Tibial artery (tissue), 4 donors: ENCODE measurements at regions not wholly inside any gene's neighbourhood (a gene's known extent, or its start where the extent isn't known, plus 50 kb on each side); places are given as distances from the start of the nearest gene placed in this dataset.
"Not testable (repeated sequence)": the region's sequence is repeated elsewhere in the genome, so short reads cannot be mapped to it uniquely, and the experiment has no call there.

ENCODE experiments used
- DNase-seq, 2 donors: peaks; one replicate each; pipeline ENCODE4 v3.0.0-alpha.2; 2019
- H3K27ac ChIP-seq, 2 donors: fragments of 200-600 bp; sonication (generic) in 1 of 2; 1 replicate in 1 of 2; 2 replicates in 1 of 2; pipeline ENCODE4 v1.5.1; 2018 to 2019; ENCODE audit warnings: mild to moderate bottlenecking in 1 of 2
- H3K27me3 ChIP-seq, 2 donors: fragments of 200-600 bp; sonication (generic) in 1 of 2; one replicate each; pipeline versions ENCODE4 v1.5.1 to v1.6.0; 2016 to 2019
- H3K36me3 ChIP-seq, 3 donors: fragments of 200-600 bp; sonication (generic) in 2 of 3; one replicate each; pipeline ENCODE4 v1.5.1; 2016 to 2019; ENCODE audit warnings: mild to moderate bottlenecking in 2 of 3
- H3K4me1 ChIP-seq, 4 donors: fragments of 200-600 bp; sonication (generic) in 2 of 4; 1 replicate in 3 of 4; 2 replicates in 1 of 4; pipeline ENCODE4 v1.5.1; 2016 to 2019
- H3K4me3 ChIP-seq, 2 donors: fragments of 200-600 bp; sonication (generic) in 1 of 2; 1 replicate in 1 of 2; 2 replicates in 1 of 2; pipeline ENCODE4 v1.5.1; 2018 to 2019; ENCODE audit warnings: mild to moderate bottlenecking in 2 of 2
- H3K9me3 ChIP-seq, 3 donors: fragments of 200-600 bp; sonication (generic) in 1 of 3; one replicate each; pipeline ENCODE4 v1.5.1; 2016 to 2019
- intact Hi-C: fragments of 100-400 bp; cut with DNase I; formaldehyde crosslinking; loops from one replicate; pipeline ENCODE4 v1.15.0; 2023; ENCODE audit warnings: low total_unique reads
- TF ChIP-seq, protein P1 (sequence below), 2 experiments: fragments of 200-600 bp in 1 of 2; fragments of 450-650 bp in 1 of 2; IDR thresholded peaks; one replicate each; pipeline ENCODE4 v1.5.1; 2017 to 2019; ENCODE audit warnings: antibody characterized with exemption in 2 of 2, mild to moderate bottlenecking in 1 of 2, moderate library complexity in 1 of 2

DNA sequence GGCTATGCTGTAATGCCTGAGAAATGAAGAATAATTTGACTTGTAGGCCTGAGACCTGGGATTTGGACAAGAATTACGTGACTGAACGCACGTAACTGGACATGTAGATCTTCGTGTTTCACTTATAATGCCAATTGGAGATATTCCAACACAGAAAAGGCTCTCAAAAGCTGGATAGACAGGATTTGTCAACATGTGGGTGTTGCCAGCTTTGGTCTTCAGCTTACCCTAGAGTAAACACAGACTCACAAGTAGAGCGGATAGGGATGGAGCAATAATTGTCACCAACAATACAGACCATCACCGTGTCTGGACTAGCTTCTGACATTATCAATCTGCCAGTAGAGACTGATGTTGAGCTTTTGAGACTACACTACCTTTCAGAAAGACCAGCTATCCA is 1511.0 kb upstream of the ADGRL3 start:
- Histone ChIP-seq H3K9me3 (no peaks in the 10 kb centered on the region), H3K27me3 (no peaks in the 10 kb centered on the region), H3K4me3 (no peak overlapping the region), H3K36me3 (no peaks in the 10 kb centered on the region), H3K4me1 (no peaks in the 10 kb centered on the region), H3K27ac (no peak overlapping the region)
- TF ChIP-seq, protein P1, sequence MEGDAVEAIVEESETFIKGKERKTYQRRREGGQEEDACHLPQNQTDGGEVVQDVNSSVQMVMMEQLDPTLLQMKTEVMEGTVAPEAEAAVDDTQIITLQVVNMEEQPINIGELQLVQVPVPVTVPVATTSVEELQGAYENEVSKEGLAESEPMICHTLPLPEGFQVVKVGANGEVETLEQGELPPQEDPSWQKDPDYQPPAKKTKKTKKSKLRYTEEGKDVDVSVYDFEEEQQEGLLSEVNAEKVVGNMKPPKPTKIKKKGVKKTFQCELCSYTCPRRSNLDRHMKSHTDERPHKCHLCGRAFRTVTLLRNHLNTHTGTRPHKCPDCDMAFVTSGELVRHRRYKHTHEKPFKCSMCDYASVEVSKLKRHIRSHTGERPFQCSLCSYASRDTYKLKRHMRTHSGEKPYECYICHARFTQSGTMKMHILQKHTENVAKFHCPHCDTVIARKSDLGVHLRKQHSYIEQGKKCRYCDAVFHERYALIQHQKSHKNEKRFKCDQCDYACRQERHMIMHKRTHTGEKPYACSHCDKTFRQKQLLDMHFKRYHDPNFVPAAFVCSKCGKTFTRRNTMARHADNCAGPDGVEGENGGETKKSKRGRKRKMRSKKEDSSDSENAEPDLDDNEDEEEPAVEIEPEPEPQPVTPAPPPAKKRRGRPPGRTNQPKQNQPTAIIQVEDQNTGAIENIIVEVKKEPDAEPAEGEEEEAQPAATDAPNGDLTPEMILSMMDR (IDR thresholded peaks at IDR 0.05) = no peak
- intact Hi-C loops = no loop called here
- no peak for DNase-seq

DNA sequence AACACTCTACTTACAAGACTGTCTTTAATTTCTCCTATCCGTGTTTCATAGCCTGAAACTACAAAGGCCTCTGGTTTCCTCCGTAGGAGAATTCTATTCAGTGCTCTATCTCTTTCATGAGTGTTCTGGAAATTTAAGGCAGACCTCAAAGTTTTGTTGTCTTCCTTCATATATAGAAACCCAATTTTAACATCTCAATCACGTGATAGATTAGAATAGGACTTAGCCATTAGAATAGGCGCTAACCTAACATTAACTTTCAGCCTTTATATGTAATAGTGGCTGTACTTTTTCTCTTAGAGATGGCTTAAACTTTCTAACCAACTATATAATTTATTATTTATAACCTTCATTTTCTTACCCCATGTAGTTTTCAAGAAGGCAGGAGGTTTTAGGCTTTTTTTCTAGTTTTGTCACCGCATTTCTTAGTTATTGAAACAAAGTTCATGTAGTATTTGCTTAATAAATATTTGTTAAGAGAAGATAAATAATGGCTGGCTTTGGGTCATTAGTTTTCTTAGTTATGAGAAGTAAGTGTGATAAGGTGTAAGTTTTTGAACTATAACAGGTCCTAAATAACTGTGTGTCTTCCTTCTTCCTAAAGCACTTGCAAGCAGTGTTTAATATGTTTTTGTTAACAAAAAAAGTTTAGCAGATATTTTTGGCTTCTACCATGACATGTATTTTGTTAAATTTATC is 1504.6 kb upstream of the ADGRL3 start:
- Histone ChIP-seq H3K9me3 (no peaks in the 10 kb centered on the region), H3K36me3 (no peaks in the 10 kb centered on the region), H3K27me3 (no peaks in the 10 kb centered on the region), H3K4me3 (no peak overlapping the region), H3K4me1 (no peaks in the 10 kb centered on the region), H3K27ac (no peak overlapping the region)
- intact Hi-C loops = no loop called here
- no peak for DNase-seq
- TF ChIP-seq, protein P1 (IDR thresholded peaks at IDR 0.05) = no peak

GRCh38 chr4:59698041-59698440 is 1502.1 kb upstream of the ADGRL3 start:
- no peaks in the 10 kb centered on the region for H3K36me3 ChIP-seq
- H3K4me1 ChIP-seq = no peaks in the 10 kb centered on the region
- H3K27ac ChIP-seq = no peak overlapping the region
- DNase-seq = no peak
- H3K9me3 ChIP-seq = no peaks in the 10 kb centered on the region
- no peaks in the 10 kb centered on the region for H3K27me3 ChIP-seq
- TF ChIP-seq, protein P1 (IDR thresholded peaks at IDR 0.05) = no peak
- intact Hi-C loops = no loop called here
- no peak overlapping the region for H3K4me3 ChIP-seq

DNA sequence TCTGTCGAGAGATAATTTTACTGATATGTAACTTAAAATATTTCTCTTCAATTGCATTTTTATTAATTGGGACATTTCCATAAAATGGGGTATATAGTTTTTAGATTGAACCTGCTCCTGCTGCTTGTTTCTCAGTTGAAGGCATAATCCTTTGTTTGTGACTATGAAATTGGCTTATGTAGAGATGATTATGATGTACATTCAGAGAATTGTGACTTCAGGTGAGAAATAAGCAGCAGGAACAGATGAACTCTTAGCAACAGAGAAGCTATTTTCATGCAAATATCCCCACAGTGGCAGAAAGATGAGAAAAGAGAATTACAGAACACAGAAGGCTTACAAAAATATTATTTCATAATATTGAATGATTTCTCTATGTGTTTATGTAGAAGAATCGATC is 1499.5 kb upstream of the ADGRL3 start:
- Histone ChIP-seq H3K4me1 (no peaks in the 10 kb centered on the region), H3K36me3 (no peaks in the 10 kb centered on the region), H3K9me3 (no peaks in the 10 kb centered on the region), H3K27me3 (no peaks in the 10 kb centered on the region), H3K27ac (no peak overlapping the region), H3K4me3 (no peak overlapping the region)
- no peak for DNase-seq
- intact Hi-C loops = no loop called here
- TF ChIP-seq, protein P1 (IDR thresholded peaks at IDR 0.05) = no peak

DNA sequence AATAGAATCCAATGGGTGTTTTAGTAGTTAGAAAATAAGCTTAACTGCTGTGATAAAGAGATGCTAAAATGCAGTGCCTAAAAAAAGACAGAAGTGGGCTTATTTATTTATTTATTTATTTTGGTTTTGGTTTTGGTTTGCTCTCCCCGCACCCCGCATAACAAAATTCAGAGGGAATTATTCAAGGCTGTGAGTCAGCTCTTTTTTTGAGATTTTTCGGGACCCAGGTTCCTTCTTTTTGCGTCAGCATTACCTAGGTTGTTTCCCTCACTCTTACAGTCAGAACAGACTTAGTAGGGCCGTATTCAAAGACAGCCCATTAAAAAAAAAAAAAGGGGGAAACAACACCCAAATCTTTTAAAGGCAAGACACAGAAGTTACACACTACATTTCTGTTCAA is 1495.5 kb upstream of the ADGRL3 start:
- DNase-seq = no peak
- intact Hi-C loops = no loop called here
- no peaks in the 10 kb centered on the region for H3K4me1 ChIP-seq
- TF ChIP-seq, protein P1 (IDR thresholded peaks at IDR 0.05) = no peak
- no peaks in the 10 kb centered on the region for H3K27me3 ChIP-seq
- H3K27ac ChIP-seq = no peak overlapping the region
- H3K4me3 ChIP-seq = no peak overlapping the region
- H3K9me3 ChIP-seq = no peaks in the 10 kb centered on the region
- H3K36me3 ChIP-seq = no peaks in the 10 kb centered on the region

DNA sequence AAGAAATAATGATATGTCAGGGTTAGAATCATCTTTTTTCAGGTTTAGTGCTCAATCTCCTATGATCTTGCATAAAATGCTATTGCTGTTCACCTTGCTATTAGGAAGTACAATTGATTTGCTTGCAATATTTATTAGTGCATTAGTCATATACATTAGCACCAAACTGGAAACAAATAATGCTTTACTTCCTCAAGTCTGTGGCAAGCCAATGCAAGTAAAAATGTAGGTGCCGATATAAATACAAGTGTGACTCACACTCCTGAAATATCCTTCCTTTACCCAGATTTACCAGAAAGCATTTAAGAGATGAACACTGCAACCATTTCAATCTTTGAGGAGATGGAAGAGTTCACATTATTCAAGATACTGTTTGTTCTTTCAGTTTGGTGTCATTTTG is 1487.7 kb upstream of the ADGRL3 start:
- H3K4me1 ChIP-seq = no peaks in the 10 kb centered on the region
- DNase-seq = no peak

DNA sequence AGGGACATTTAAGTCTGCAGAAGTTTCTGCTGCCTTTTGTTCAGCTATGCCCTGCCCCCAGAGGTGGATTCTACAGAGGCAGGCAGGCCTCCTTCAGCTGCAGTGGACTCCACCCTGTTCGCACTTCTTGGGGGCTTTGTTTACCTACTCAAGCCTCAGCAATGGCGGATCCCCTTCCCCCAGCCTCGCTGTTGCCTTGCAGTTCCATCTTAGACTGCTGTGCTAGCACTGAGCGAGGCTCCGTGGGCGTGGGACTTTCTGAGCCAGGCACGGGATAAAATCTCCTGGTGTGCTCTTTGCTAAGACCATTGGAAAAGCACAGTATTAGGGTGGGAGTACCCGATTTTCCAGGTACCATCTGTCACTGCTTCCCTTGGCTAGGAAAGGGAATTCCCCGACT is 1475.8 kb upstream of the ADGRL3 start:
- H3K9me3 ChIP-seq, H3K27ac ChIP-seq, H3K4me3 ChIP-seq, H3K27me3 ChIP-seq, DNase-seq, H3K4me1 ChIP-seq, H3K36me3 ChIP-seq, intact Hi-C loops: not testable (repeated sequence)

More for the DNA sequence above, 1487.7 kb upstream of the ADGRL3 start:
- TF ChIP-seq, protein P1 (IDR thresholded peaks at IDR 0.05) = no peak
- Histone ChIP-seq H3K27me3 (no peaks in the 10 kb centered on the region), H3K4me3 (no peak overlapping the region), H3K27ac (no peak overlapping the region), H3K36me3 (no peaks in the 10 kb centered on the region), H3K9me3 (no peaks in the 10 kb centered on the region)
- intact Hi-C loops = no loop called here
